ENCODE measurements at regions not wholly inside any gene's neighbourhood (a gene's known extent, or its start where the extent isn't known, plus 50 kb on each side); places are given as distances from the start of the nearest gene placed in this dataset.

- no peak for DNase-seq
These were observed 1888.6 kb downstream of the MRPL39 start for GRCh38 chr21:23718446-23719285.

- DNase-seq = no peak
These were observed 1895.1 kb downstream of the MRPL39 start for GRCh38 chr21:23712166-23712565.

GRCh38 chr21:23706431-23706830, 1900.8 kb downstream of the MRPL39 start:
- DNase-seq = no peak

- DNase-seq = no peak
These were observed 1907.9 kb downstream of the MRPL39 start for GRCh38 chr21:23699402-23699801.

- no peak for DNase-seq
These were observed 1908.7 kb downstream of the MRPL39 start for GRCh38 chr21:23698619-23699018.

- no peak for DNase-seq
These were observed 1911.8 kb downstream of the MRPL39 start for GRCh38 chr21:23695443-23695842.

- no peak for DNase-seq
These were observed 1912.9 kb downstream of the MRPL39 start for GRCh38 chr21:23694390-23694789.

GRCh38 chr21:23690316-23690715, 1917.0 kb downstream of the MRPL39 start:
- DNase-seq = no peak

GRCh38 chr21:23686737-23687523, 1920.4 kb downstream of the MRPL39 start:
- DNase-seq = no peak

- DNase-seq = no peak
These were observed 1922.8 kb downstream of the MRPL39 start for GRCh38 chr21:23684431-23684830.

GRCh38 chr21:23664193-23664694, 1943.0 kb downstream of the MRPL39 start:
- no peak for DNase-seq

- DNase-seq = no peak
These were observed 1946.7 kb downstream of the MRPL39 start for GRCh38 chr21:23660560-23660959.

GRCh38 chr21:23644768-23645167, 1962.5 kb downstream of the MRPL39 start:
- DNase-seq = no peak

GRCh38 chr21:23639721-23640120, 1967.6 kb downstream of the MRPL39 start:
- DNase-seq = no peak

GRCh38 chr21:23638131-23638695, 1969.1 kb downstream of the MRPL39 start:
- DNase-seq = no peak

- DNase-seq = no peak
These were observed 1973.8 kb downstream of the MRPL39 start for GRCh38 chr21:23633447-23633940.

- DNase-seq = no peak
These were observed 1983.0 kb downstream of the MRPL39 start for GRCh38 chr21:23624281-23624680.

GRCh38 chr21:23613014-23613413, 1994.3 kb downstream of the MRPL39 start:
- DNase-seq = no peak

- no peak for DNase-seq
These were observed 1995.1 kb downstream of the MRPL39 start for GRCh38 chr21:23612210-23612609.

- DNase-seq = no peak
These were observed 1999.4 kb downstream of the MRPL39 start for GRCh38 chr21:23607782-23608431.

- DNase-seq = no peak
These were observed 2005.7 kb downstream of the MRPL39 start for GRCh38 chr21:23601549-23601948.

GRCh38 chr21:23593582-23593981, 2013.7 kb downstream of the MRPL39 start:
- no peak for DNase-seq

Data from left kidney (tissue), 1 donor.